ENCODE measurements at regions not wholly inside any gene's neighbourhood (a gene's known extent, or its start where the extent isn't known, plus 50 kb on each side); places are given as distances from the start of the nearest gene placed in this dataset.

DNA sequence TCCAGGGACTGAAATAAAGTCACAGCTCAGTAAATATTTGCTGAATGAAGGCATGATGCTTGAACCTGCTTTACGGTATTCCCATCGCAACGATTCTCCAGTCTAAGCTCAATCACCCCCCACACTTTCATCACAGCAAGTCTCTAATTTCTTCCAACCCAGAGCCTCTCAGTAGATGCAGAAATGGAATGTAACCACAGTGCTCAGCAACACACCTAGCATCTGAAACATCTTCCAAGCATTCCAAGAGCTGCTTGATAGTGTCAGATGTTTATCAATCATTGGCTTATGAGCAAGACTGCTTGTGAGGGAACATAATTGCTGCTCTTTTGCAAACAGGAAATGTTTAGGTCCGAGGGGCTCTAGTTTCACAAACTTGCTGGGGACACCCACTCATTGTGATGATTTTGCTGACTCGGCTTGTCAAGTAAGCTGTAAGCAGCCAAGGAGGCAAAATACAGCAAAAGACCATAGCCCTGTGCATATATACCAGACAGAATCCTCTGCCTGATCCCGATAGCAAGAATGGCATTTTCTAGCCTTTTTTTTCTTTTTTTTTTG is 751.2 kb downstream of the NR2F2 start:
- TF ChIP-seq, protein P1, sequence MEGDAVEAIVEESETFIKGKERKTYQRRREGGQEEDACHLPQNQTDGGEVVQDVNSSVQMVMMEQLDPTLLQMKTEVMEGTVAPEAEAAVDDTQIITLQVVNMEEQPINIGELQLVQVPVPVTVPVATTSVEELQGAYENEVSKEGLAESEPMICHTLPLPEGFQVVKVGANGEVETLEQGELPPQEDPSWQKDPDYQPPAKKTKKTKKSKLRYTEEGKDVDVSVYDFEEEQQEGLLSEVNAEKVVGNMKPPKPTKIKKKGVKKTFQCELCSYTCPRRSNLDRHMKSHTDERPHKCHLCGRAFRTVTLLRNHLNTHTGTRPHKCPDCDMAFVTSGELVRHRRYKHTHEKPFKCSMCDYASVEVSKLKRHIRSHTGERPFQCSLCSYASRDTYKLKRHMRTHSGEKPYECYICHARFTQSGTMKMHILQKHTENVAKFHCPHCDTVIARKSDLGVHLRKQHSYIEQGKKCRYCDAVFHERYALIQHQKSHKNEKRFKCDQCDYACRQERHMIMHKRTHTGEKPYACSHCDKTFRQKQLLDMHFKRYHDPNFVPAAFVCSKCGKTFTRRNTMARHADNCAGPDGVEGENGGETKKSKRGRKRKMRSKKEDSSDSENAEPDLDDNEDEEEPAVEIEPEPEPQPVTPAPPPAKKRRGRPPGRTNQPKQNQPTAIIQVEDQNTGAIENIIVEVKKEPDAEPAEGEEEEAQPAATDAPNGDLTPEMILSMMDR (IDR thresholded peaks at IDR 0.05; ENCODE audit: poor library complexity, severe bottlenecking): no peak
- ATAC-seq (ENCODE audit: low read depth) (no peak), DNase-seq (ENCODE audit: low spot score) (no peak)
- H3K27ac ChIP-seq (ENCODE audit: poor library complexity, severe bottlenecking): no peak overlapping the region
- H3K27me3 ChIP-seq (ENCODE audit: insufficient read depth, poor library complexity, severe bottlenecking): peaks cover 41% of the 10 kb centered on the region
- H3K9me3 ChIP-seq (ENCODE audit: severe bottlenecking): no peaks in the 10 kb centered on the region
- H3K4me1 ChIP-seq (ENCODE audit: insufficient read depth, poor library complexity, severe bottlenecking): no peaks in the 10 kb centered on the region
- H3K4me3 ChIP-seq (ENCODE audit: severe bottlenecking): no peak overlapping the region
- H3K36me3 ChIP-seq (ENCODE audit: low read depth): no peaks in the 10 kb centered on the region

DNA sequence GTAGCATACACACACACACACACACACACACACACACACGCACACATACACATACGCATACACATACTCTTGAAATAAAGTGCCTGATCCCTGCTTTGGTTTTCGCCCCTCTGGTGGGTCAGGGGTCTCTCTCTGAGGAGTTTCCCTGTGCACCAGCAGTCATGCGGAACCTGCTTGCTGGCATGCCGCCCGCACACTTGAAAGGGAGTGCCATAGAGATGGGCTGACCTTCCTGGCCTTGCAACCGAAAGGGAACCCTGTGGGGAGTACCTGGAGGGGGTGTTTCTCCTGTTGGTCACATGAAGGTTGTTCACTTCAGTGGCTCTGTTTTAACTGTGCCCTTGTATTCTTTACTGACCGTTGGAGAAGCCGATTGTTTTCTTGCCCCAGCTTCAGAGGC is 752.3 kb downstream of the NR2F2 start:
- ATAC-seq (ENCODE audit: low read depth) (no peak), DNase-seq (ENCODE audit: low spot score) (no peak)
- Histone ChIP-seq H3K27me3 (ENCODE audit: insufficient read depth, poor library complexity, severe bottlenecking) (peaks cover 41% of the 10 kb centered on the region), H3K4me3 (ENCODE audit: severe bottlenecking) (no peak overlapping the region), H3K9me3 (ENCODE audit: severe bottlenecking) (no peaks in the 10 kb centered on the region), H3K4me1 (ENCODE audit: insufficient read depth, poor library complexity, severe bottlenecking) (no peaks in the 10 kb centered on the region), H3K36me3 (ENCODE audit: low read depth) (no peaks in the 10 kb centered on the region), H3K27ac (ENCODE audit: poor library complexity, severe bottlenecking) (no peak overlapping the region)
- TF ChIP-seq, protein P1 (IDR thresholded peaks at IDR 0.05; ENCODE audit: poor library complexity, severe bottlenecking): no peak

DNA sequence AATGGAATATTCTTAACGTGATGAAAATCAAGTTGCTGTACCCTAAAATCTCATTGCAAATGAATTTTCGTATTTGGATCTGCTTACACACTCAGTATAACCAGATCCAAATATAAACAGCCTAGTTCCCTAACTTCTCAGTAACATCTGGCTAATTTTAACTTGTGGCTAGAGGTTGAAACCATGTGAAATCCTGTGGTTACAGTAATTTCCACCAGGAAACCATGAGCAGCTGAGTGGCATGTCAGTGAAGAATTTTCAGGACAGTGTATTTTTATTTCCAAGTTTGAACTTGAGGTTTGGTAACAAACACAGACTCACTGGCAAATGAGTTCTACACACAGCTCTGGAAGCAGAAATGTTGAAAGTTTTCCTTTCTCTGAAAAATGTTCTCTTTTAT is 754.1 kb downstream of the NR2F2 start:
- Histone ChIP-seq H3K36me3 (ENCODE audit: low read depth) (no peaks in the 10 kb centered on the region), H3K9me3 (ENCODE audit: severe bottlenecking) (no peaks in the 10 kb centered on the region), H3K27me3 (ENCODE audit: insufficient read depth, poor library complexity, severe bottlenecking) (peaks cover 39% of the 10 kb centered on the region), H3K4me3 (ENCODE audit: severe bottlenecking) (no peak overlapping the region), H3K4me1 (ENCODE audit: insufficient read depth, poor library complexity, severe bottlenecking) (no peaks in the 10 kb centered on the region), H3K27ac (ENCODE audit: poor library complexity, severe bottlenecking) (no peak overlapping the region)
- DNase-seq (ENCODE audit: low spot score) (no peak), ATAC-seq (ENCODE audit: low read depth) (no peak)
- TF ChIP-seq, protein P1 (IDR thresholded peaks at IDR 0.05; ENCODE audit: poor library complexity, severe bottlenecking): no peak

DNA sequence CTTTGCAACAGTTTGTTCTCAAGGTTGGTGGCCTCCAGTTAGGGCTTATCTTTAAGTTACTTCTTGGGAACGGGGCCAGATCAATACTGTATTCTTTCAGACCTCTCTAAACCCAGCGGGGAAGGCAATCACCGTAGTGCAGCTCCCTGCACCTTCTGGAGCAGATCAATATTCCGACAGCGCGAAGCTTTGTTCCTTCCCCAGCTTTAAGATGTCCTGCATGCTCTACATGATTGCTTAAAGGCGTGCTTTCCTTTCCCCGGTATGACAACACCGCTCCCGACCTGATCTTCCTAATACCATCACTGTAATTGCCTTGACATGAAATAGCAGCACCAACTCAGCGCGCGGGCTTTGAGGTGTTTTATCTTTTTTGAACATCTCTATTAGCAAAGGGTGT is 755.2 kb downstream of the NR2F2 start:
- Histone ChIP-seq H3K4me1 (ENCODE audit: insufficient read depth, poor library complexity, severe bottlenecking) (no peaks in the 10 kb centered on the region), H3K36me3 (ENCODE audit: low read depth) (no peaks in the 10 kb centered on the region), H3K9me3 (ENCODE audit: severe bottlenecking) (no peaks in the 10 kb centered on the region), H3K27me3 (ENCODE audit: insufficient read depth, poor library complexity, severe bottlenecking) (peaks cover 34% of the 10 kb centered on the region), H3K4me3 (ENCODE audit: severe bottlenecking) (no peak overlapping the region), H3K27ac (ENCODE audit: poor library complexity, severe bottlenecking) (no peak overlapping the region)
- TF ChIP-seq, protein P1 (IDR thresholded peaks at IDR 0.05; ENCODE audit: poor library complexity, severe bottlenecking): no peak
- DNase-seq (ENCODE audit: low spot score) (no peak), ATAC-seq (ENCODE audit: low read depth) (no peak)

DNA sequence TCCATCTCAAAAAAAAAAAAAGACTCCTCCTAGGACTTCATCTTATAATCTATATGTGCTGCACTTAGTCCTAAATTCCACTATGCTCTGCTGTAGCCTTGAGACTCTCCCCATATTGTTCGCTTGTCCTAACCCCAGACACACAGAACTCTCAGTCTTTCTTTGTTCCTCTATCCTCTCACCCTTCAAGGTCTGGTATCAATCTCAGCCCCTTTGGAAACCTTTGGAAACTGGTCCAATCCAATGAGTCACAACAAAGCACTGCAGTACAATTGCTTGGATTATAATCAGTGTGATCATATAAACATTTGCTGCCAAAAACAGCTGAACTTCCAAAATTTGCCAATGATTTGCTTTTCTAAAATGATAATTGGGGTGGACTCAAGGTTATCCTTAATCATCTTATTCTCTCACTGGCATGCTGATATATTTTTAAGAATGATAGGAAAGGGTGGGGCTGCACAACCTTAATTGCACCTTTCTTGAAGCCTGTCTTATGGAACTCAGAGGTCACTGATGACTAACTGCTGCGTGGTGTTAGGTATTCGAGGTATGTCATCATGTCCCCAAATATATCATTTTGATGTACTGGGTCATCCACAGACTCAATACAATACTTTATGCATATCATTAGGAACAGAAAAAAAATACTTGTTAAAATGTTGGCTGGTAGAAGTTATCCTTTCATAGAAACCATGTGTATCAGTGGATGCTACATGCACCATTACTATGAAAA is 756.7 kb downstream of the NR2F2 start:
- DNase-seq (ENCODE audit: low spot score): no peak
- Histone ChIP-seq H3K27ac (ENCODE audit: poor library complexity, severe bottlenecking) (no peak overlapping the region), H3K4me1 (ENCODE audit: insufficient read depth, poor library complexity, severe bottlenecking) (no peaks in the 10 kb centered on the region), H3K36me3 (ENCODE audit: low read depth) (no peaks in the 10 kb centered on the region), H3K27me3 (ENCODE audit: insufficient read depth, poor library complexity, severe bottlenecking) (peaks cover 31% of the 10 kb centered on the region), H3K9me3 (ENCODE audit: severe bottlenecking) (no peaks in the 10 kb centered on the region), H3K4me3 (ENCODE audit: severe bottlenecking) (no peak overlapping the region)
- ATAC-seq (ENCODE audit: low read depth): no peak
- TF ChIP-seq, protein P1 (IDR thresholded peaks at IDR 0.05; ENCODE audit: poor library complexity, severe bottlenecking): no peak
